ENCODE measurements at regions not wholly inside any gene's neighbourhood (a gene's known extent, or its start where the extent isn't known, plus 50 kb on each side); places are given as distances from the start of the nearest gene placed in this dataset.
A peak's percentile ranks its signal among the peaks of the same experiment; 100 is the strongest.

- no peak overlapping the region for H2BK5ac ChIP-seq (ENCODE audit: insufficient read length, low read length)
- no peak overlapping the region for H4K8ac ChIP-seq (replicated peaks; ENCODE audit: insufficient read length, low read depth, low read length)
- Mint-ChIP-seq H3K4me3 (no peak overlapping the region), H3K9me3 (no peaks in the 10 kb centered on the region), H3K27ac (no peak overlapping the region; a peak in 1 of 7 replicates), H3K27me3 (ENCODE audit: low read depth) (no peaks in the 10 kb centered on the region), H3K4me1 (no peaks in the 10 kb centered on the region), H3K36me3 (ENCODE audit: insufficient read depth in 1 of 3, low read depth in 3 of 3) (no peaks in the 10 kb centered on the region)
- H2AK5ac ChIP-seq (ENCODE audit: insufficient read length, low read length) = no peak overlapping the region
- H3K9ac ChIP-seq (ENCODE audit: extremely low read depth, insufficient read length, low read length) = no peak overlapping the region
- no peak overlapping the region for H3K56ac ChIP-seq (ENCODE audit: insufficient read length, low read depth, low read length)
- no peak overlapping the region for H4K91ac ChIP-seq (ENCODE audit: insufficient read length, low read depth, low read length)
- TF ChIP-seq, protein P1, sequence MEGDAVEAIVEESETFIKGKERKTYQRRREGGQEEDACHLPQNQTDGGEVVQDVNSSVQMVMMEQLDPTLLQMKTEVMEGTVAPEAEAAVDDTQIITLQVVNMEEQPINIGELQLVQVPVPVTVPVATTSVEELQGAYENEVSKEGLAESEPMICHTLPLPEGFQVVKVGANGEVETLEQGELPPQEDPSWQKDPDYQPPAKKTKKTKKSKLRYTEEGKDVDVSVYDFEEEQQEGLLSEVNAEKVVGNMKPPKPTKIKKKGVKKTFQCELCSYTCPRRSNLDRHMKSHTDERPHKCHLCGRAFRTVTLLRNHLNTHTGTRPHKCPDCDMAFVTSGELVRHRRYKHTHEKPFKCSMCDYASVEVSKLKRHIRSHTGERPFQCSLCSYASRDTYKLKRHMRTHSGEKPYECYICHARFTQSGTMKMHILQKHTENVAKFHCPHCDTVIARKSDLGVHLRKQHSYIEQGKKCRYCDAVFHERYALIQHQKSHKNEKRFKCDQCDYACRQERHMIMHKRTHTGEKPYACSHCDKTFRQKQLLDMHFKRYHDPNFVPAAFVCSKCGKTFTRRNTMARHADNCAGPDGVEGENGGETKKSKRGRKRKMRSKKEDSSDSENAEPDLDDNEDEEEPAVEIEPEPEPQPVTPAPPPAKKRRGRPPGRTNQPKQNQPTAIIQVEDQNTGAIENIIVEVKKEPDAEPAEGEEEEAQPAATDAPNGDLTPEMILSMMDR (conservative IDR thresholded peaks at IDR 0.05) = peak; percentile 36
- no peak overlapping the region for H2AFZ ChIP-seq (ENCODE audit: low read length)
- H4K5ac ChIP-seq (ENCODE audit: insufficient read length, low read depth, low read length) = no peak overlapping the region
- no peak overlapping the region for H2BK15ac ChIP-seq (ENCODE audit: low read depth, low read length)
- H4K20me1 ChIP-seq (ENCODE audit: control insufficient read depth, insufficient read depth, insufficient read length) = no peaks in the 10 kb centered on the region
- H3K4me2 ChIP-seq (ENCODE audit: insufficient read depth, insufficient read length, low read length) = no peak overlapping the region
- H3K79me2 ChIP-seq (ENCODE audit: insufficient read depth, low read length) = no peaks in the 10 kb centered on the region
- H3K4ac ChIP-seq (ENCODE audit: low read depth, low read length) = no peak overlapping the region
- WGBS (ENCODE audit: extremely low coverage, insufficient read length, low lambda C conversion rate) = no CpG with 5 or more reads among the region's 7 CpGs
- no peaks in the 10 kb centered on the region for H3K4me1 ChIP-seq (ENCODE audit: insufficient read depth, low read length)
- DNase-seq = peak; percentile 39
- H3K23me2 ChIP-seq (ENCODE audit: insufficient read length, low read depth, low read length, poor library complexity, severe bottlenecking) = no peaks in the 10 kb centered on the region
- H2BK12ac ChIP-seq (ENCODE audit: insufficient read length, low read depth, low read length) = no peak overlapping the region
- no peak overlapping the region for H2BK120ac ChIP-seq (ENCODE audit: low read depth, low read length, poor library complexity, severe bottlenecking)
- H2BK20ac ChIP-seq (ENCODE audit: low read depth, low read length, poor library complexity, severe bottlenecking) = no peak overlapping the region
- H3K18ac ChIP-seq (ENCODE audit: insufficient read length, low read depth, low read length) = no peak overlapping the region
- H3K27ac ChIP-seq (ENCODE audit: insufficient read length, low read depth, low read length) = no peak overlapping the region
- H3K23ac ChIP-seq (ENCODE audit: insufficient read length, low read depth, low read length) = no peak overlapping the region
- no peaks in the 10 kb centered on the region for H3K27me3 ChIP-seq (ENCODE audit: insufficient read depth, low read length)
- no peak overlapping the region for H3T11ph ChIP-seq (ENCODE audit: low read length)
- H3K9me3 ChIP-seq (ENCODE audit: control insufficient read depth, low read depth, low read length) = no peaks in the 10 kb centered on the region
- no peaks in the 10 kb centered on the region for H3K79me1 ChIP-seq (ENCODE audit: insufficient read depth, low read depth, low read length, poor library complexity, severe bottlenecking)
- H3K14ac ChIP-seq (ENCODE audit: insufficient read depth, low read length) = no peak overlapping the region
Measured at GRCh38 chr1:99171184-99171813, 93.0 kb upstream of the PLPPR4 start.

Measured in H9 (cell line).